Upper lobe of left lung (tissue), 4 donors: ENCODE measurements at regions not wholly inside any gene's neighbourhood (a gene's known extent, or its start where the extent isn't known, plus 50 kb on each side); places are given as distances from the start of the nearest gene placed in this dataset.

ENCODE experiments used
- CTCF ChIP-seq, 6 experiments: fragments of 450-650 bp in 4 of 6; fragments of 200-600 bp in 2 of 6; sonication (generic) in 2 of 6; IDR thresholded peaks; one replicate each; pipeline ENCODE4 v1.5.1; 2016 to 2019; ENCODE audit warnings: antibody characterized with exemption in 6 of 6
- EP300 ChIP-seq, 4 donors: sonication (generic); formaldehyde crosslinking; IDR thresholded peaks; one replicate each; pipeline ENCODE4 v1.5.1; 2017; ENCODE audit warnings: antibody characterized with exemption in 4 of 4, control low read depth in 2 of 4
- POLR2AphosphoS5 ChIP-seq, 2 donors: sonication (generic); formaldehyde crosslinking; IDR thresholded peaks; one replicate each; pipeline ENCODE4 v1.5.1; 2017; ENCODE audit warnings: antibody characterized with exemption in 2 of 2

- TF ChIP-seq POLR2AphosphoS5 (IDR thresholded peaks at IDR 0.05) (no peak), CTCF (IDR thresholded peaks at IDR 0.05) (no peak), EP300 (IDR thresholded peaks at IDR 0.05) (no peak)
These were observed 609.3 kb upstream of the IMPG1 start for GRCh38 chr6:76681781-76682180.
